Esophagus muscularis mucosa (tissue), 4 donors: ENCODE measurements at regions not wholly inside any gene's neighbourhood (a gene's known extent, or its start where the extent isn't known, plus 50 kb on each side); places are given as distances from the start of the nearest gene placed in this dataset.

Experiments
- EP300 ChIP-seq: sonication (generic); formaldehyde crosslinking; IDR thresholded peaks from one replicate; pipeline ENCODE4 v1.6.1; 2017; ENCODE audit warnings: antibody characterized with exemption
- POLR2A ChIP-seq: fragments of 450-650 bp; IDR thresholded peaks from one replicate; pipeline ENCODE4 v1.6.1; 2017; ENCODE audit warnings: antibody characterized with exemption, moderate library complexity, mild to moderate bottlenecking, low read depth
- POLR2AphosphoS5 ChIP-seq, 2 donors: sonication (generic); formaldehyde crosslinking; IDR thresholded peaks; one replicate each; pipeline ENCODE4 v1.6.1; 2017; ENCODE audit warnings: antibody characterized with exemption in 2 of 2
- TF ChIP-seq, protein P1 (sequence below), 3 experiments: fragments of 200-600 bp in 2 of 3; fragments of 450-650 bp in 1 of 3; sonication (generic) in 2 of 3; IDR thresholded peaks; one replicate each; pipeline ENCODE4 v1.5.1; 2017 to 2019; ENCODE audit warnings: antibody characterized with exemption in 3 of 3, mild to moderate bottlenecking in 2 of 3, moderate library complexity in 1 of 3

DNA sequence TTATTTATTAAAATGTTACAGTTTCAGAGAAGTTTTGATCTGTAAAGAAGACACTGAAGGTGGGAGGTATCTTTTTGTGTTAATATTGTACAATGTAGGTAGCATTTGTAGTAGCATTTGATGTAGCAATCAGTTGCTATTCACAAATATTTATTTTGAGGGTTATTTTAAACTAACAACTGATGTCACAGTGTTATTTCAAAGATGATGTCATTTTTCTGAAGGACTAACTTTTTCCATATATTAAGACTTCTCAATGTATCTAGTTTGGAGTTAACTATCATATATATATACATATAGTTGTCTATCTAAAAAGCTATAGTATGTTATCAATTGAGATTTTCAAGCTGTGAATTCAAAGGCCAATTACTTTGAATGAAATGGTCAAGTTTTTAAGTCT is 1003.3 kb downstream of the DSC3 start:
- TF ChIP-seq, protein P1, sequence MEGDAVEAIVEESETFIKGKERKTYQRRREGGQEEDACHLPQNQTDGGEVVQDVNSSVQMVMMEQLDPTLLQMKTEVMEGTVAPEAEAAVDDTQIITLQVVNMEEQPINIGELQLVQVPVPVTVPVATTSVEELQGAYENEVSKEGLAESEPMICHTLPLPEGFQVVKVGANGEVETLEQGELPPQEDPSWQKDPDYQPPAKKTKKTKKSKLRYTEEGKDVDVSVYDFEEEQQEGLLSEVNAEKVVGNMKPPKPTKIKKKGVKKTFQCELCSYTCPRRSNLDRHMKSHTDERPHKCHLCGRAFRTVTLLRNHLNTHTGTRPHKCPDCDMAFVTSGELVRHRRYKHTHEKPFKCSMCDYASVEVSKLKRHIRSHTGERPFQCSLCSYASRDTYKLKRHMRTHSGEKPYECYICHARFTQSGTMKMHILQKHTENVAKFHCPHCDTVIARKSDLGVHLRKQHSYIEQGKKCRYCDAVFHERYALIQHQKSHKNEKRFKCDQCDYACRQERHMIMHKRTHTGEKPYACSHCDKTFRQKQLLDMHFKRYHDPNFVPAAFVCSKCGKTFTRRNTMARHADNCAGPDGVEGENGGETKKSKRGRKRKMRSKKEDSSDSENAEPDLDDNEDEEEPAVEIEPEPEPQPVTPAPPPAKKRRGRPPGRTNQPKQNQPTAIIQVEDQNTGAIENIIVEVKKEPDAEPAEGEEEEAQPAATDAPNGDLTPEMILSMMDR (IDR thresholded peaks at IDR 0.05) = no peak
- TF ChIP-seq POLR2AphosphoS5 (IDR thresholded peaks at IDR 0.05) = no peak
- no peak for TF ChIP-seq POLR2A
- TF ChIP-seq EP300 = no peak
